Activated naive CD4-positive, alpha-beta T cell treated with anti-CD3 and anti-CD28 coated beads, Interleukin-2, amount 10 ng/mL, durations not matched to agents 7 days and 5 days (primary cell): ENCODE measurements at regions not wholly inside any gene's neighbourhood (a gene's known extent, or its start where the extent isn't known, plus 50 kb on each side); places are given as distances from the start of the nearest gene placed in this dataset.
A peak's percentile ranks its signal among the peaks of the same experiment; 100 is the strongest.

ENCODE experiments used
- CTCF ChIA-PET: fragments of 350-600 bp; sonication (Branson Sonifier 250); formaldehyde crosslinking; loops from one replicate; lab custom pipeline; 2021; ENCODE audit warnings: antibody characterized with exemption; lab: Charles Lee
- DNase-seq: peaks from one replicate; pipeline ENCODE4 v3.0.0-alpha.2; 2020
- H3K27ac Mint-ChIP-seq: one replicate; pipeline ENCODE4 v1.8.0; 2021; ENCODE audit warnings: mild to moderate bottlenecking, moderate library complexity, mixed read lengths
- H3K27me3 Mint-ChIP-seq: one replicate; pipeline ENCODE4 v1.8.0; 2021; ENCODE audit warnings: mild to moderate bottlenecking, mixed read lengths
- H3K36me3 Mint-ChIP-seq: one replicate; pipeline ENCODE4 v1.8.0; 2021; ENCODE audit warnings: mixed read lengths
- H3K4me1 Mint-ChIP-seq: one replicate; pipeline ENCODE4 v1.8.0; 2021; ENCODE audit warnings: mixed read lengths
- H3K4me3 Mint-ChIP-seq: one replicate; pipeline ENCODE4 v1.8.0; 2021; ENCODE audit warnings: mild to moderate bottlenecking, moderate library complexity, mixed read lengths
- H3K9me3 Mint-ChIP-seq: one replicate; pipeline ENCODE4 v1.8.0; 2021; ENCODE audit warnings: mixed read lengths

GRCh38 chr12:92019491-92020277, 126.0 kb downstream of the BTG1 start:
- DNase-seq = no peak
- Mint-ChIP-seq H3K27me3 (no peaks in the 10 kb centered on the region), H3K36me3 (peaks cover 13% of the 10 kb centered on the region), H3K4me1 (peaks cover 12% of the 10 kb centered on the region), H3K27ac (no peak overlapping the region), H3K9me3 (peaks cover 9% of the 10 kb centered on the region), H3K4me3 (no peak overlapping the region)
- CTCF ChIA-PET = no interaction called here

GRCh38 chr12:92012691-92013090, 133.0 kb downstream of the BTG1 start:
- Mint-ChIP-seq H3K36me3 (peaks cover 6% of the 10 kb centered on the region), H3K4me1 (peaks cover 19% of the 10 kb centered on the region), H3K9me3 (peaks cover 7% of the 10 kb centered on the region), H3K27ac (no peak overlapping the region), H3K27me3 (no peaks in the 10 kb centered on the region), H3K4me3 (no peak overlapping the region)
- CTCF ChIA-PET = no interaction called here
- no peak for DNase-seq

- CTCF ChIA-PET = interaction anchor here (0.7 to 1.7 kb wide), 3 partner anchors 8 to 398 kb away, joined by 3 to 5 read pairs (median 3); no protein-coding TSS in a partner anchor
- peaks cover 2% of the 10 kb centered on the region for H3K36me3 Mint-ChIP-seq
- peaks cover 19% of the 10 kb centered on the region for H3K4me1 Mint-ChIP-seq
- DNase-seq = no peak
- H3K4me3 Mint-ChIP-seq = peak overlapping the region; percentile 32
- H3K27me3 Mint-ChIP-seq = no peaks in the 10 kb centered on the region
- peak overlapping the region; percentile 78 for H3K27ac Mint-ChIP-seq
- H3K9me3 Mint-ChIP-seq = peaks cover 5% of the 10 kb centered on the region
Observed at GRCh38 chr12:92010853-92011701, 134.6 kb downstream of the BTG1 start.

DNA sequence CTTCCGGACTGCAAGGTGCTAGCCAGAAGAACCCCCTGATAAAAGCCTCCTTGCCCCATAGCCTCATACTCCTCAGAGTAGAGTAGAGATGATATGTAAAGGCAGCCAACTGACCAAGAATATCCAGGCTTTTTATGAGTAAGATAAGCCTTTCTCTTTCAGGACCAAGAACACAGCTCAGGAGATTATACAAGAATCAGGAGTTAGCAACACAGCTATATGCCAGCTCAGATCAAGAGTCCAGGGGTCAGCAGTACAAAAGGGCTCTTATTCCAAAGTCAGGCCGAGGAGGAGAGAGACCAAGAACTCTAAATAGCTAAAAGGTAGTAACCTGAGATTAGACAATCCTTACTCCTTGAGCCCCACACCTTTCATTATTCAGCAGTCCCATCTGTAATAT, 135.3 kb downstream of the BTG1 start:
- Mint-ChIP-seq H3K27me3 (no peaks in the 10 kb centered on the region), H3K9me3 (peaks cover 4% of the 10 kb centered on the region), H3K4me3 (no peak overlapping the region), H3K27ac (no peak overlapping the region), H3K36me3 (no peaks in the 10 kb centered on the region), H3K4me1 (peaks cover 19% of the 10 kb centered on the region)
- CTCF ChIA-PET = interaction anchor here (0.8 to 1.7 kb wide), 5 partner anchors 20 to 646 kb away, joined by 3 to 6 read pairs (median 3); no protein-coding TSS in a partner anchor
- no peak for DNase-seq

DNA sequence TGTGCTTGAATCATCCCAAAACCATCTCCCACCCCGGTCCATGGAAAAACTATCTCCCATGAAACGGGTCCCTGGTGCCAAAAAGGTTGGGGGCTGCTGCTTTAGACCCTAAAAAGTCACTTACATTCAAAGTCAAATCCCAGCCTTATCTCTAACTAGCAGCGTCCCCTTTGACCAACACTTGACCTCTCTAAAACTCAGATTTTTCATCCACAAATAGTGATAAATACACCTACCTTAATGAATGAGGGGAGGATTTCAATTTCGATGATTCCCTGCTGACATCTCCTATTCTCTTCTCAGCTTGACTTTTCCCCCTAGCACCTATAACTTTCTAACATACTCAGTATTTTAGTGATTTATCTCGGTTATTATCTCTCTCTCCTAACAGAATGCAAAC, 137.3 kb downstream of the BTG1 start:
- H3K27me3 Mint-ChIP-seq = no peaks in the 10 kb centered on the region
- no peak overlapping the region for H3K4me3 Mint-ChIP-seq
- CTCF ChIA-PET = no interaction called here
- no peak overlapping the region for H3K27ac Mint-ChIP-seq
- peaks cover 1% of the 10 kb centered on the region for H3K9me3 Mint-ChIP-seq
- peaks cover 19% of the 10 kb centered on the region for H3K4me1 Mint-ChIP-seq
- no peak for DNase-seq
- no peaks in the 10 kb centered on the region for H3K36me3 Mint-ChIP-seq

DNA sequence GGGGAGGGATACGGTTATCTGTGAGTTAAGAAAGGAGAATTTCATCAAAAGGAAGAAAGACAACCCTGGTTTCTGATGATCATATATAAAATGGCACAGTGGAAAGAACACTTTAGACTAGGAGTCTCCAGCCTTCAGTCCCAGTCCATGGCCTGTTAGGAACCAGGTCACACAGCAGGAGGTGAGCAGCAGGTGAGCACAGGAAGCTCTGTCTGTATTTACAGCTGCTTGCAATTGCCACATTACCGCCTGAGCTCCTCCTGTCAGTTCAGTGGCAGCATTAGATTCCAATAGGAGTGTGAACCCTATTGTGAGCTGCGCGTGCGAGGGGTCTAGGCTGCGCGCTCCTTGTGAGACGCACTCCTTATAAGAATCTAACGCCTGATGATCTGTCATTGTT, 137.9 kb downstream of the BTG1 start:
- peaks cover 21% of the 10 kb centered on the region for H3K4me1 Mint-ChIP-seq
- no peak overlapping the region for H3K4me3 Mint-ChIP-seq
- peaks cover 1% of the 10 kb centered on the region for H3K9me3 Mint-ChIP-seq
- CTCF ChIA-PET = no interaction called here
- no peaks in the 10 kb centered on the region for H3K36me3 Mint-ChIP-seq
- DNase-seq = no peak
- no peaks in the 10 kb centered on the region for H3K27me3 Mint-ChIP-seq
- H3K27ac Mint-ChIP-seq = no peak overlapping the region

DNA sequence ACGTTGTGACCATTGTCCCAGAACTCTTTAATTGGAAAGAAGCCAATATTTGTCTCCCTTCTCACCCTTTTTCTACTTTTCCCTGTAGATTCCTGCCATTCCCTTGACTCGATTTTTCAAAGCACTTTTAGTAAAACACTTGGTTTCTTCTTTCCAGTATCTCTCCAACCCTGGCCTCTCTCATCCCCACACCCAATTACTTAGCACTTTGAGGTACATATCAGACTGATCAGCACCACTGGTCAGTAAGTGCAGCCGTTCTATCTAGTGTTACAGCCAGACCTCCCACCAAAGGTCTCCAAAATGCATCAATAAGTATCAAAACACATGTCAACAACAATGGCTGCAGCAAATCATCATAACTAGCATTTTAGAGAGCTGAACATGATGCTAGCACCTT, 141.9 kb downstream of the BTG1 start:
- peaks cover 13% of the 10 kb centered on the region for H3K9me3 Mint-ChIP-seq
- H3K4me3 Mint-ChIP-seq = no peak overlapping the region

GRCh38 chr12:92002673-92003382, 142.8 kb downstream of the BTG1 start:
- Mint-ChIP-seq H3K36me3 (peaks cover 15% of the 10 kb centered on the region), H3K4me1 (peaks cover 10% of the 10 kb centered on the region), H3K9me3 (peaks cover 20% of the 10 kb centered on the region), H3K27me3 (no peaks in the 10 kb centered on the region), H3K4me3 (no peak overlapping the region), H3K27ac (no peak overlapping the region)
- DNase-seq = no peak
- CTCF ChIA-PET = interaction anchor here (0.5 kb wide), 1 partner anchor 9 kb away, joined by 3 read pairs; no protein-coding TSS in a partner anchor

More for the DNA sequence above, 141.9 kb downstream of the BTG1 start:
- no peak for DNase-seq
- H3K4me1 Mint-ChIP-seq = peaks cover 10% of the 10 kb centered on the region
- peaks cover 9% of the 10 kb centered on the region for H3K36me3 Mint-ChIP-seq
- CTCF ChIA-PET = no interaction called here
- no peak overlapping the region for H3K27ac Mint-ChIP-seq
- no peaks in the 10 kb centered on the region for H3K27me3 Mint-ChIP-seq

- Mint-ChIP-seq H3K27me3 (no peaks in the 10 kb centered on the region), H3K9me3 (peaks cover 20% of the 10 kb centered on the region), H3K4me1 (peaks cover 10% of the 10 kb centered on the region), H3K4me3 (no peak overlapping the region), H3K36me3 (peaks cover 15% of the 10 kb centered on the region), H3K27ac (no peak overlapping the region)
- CTCF ChIA-PET = no interaction called here
- DNase-seq = no peak
Observed at GRCh38 chr12:92002195-92002649, 143.4 kb downstream of the BTG1 start.

GRCh38 chr12:92000597-92000996, 145.0 kb downstream of the BTG1 start:
- DNase-seq = no peak
- Mint-ChIP-seq H3K36me3 (peaks cover 17% of the 10 kb centered on the region), H3K4me1 (peaks cover 10% of the 10 kb centered on the region), H3K9me3 (peaks cover 19% of the 10 kb centered on the region), H3K27ac (no peak overlapping the region), H3K27me3 (no peaks in the 10 kb centered on the region), H3K4me3 (no peak overlapping the region)
- CTCF ChIA-PET = interaction anchor here (0.6 kb wide), 1 partner anchor 130 kb away, joined by 3 read pairs; no protein-coding TSS in a partner anchor

GRCh38 chr12:91999823-92000222, 145.8 kb downstream of the BTG1 start:
- peaks cover 10% of the 10 kb centered on the region for H3K4me1 Mint-ChIP-seq
- peaks cover 19% of the 10 kb centered on the region for H3K9me3 Mint-ChIP-seq
- CTCF ChIA-PET = no interaction called here
- no peak overlapping the region for H3K27ac Mint-ChIP-seq
- H3K4me3 Mint-ChIP-seq = no peak overlapping the region
- no peaks in the 10 kb centered on the region for H3K27me3 Mint-ChIP-seq
- no peak for DNase-seq
- H3K36me3 Mint-ChIP-seq = peaks cover 17% of the 10 kb centered on the region

DNA sequence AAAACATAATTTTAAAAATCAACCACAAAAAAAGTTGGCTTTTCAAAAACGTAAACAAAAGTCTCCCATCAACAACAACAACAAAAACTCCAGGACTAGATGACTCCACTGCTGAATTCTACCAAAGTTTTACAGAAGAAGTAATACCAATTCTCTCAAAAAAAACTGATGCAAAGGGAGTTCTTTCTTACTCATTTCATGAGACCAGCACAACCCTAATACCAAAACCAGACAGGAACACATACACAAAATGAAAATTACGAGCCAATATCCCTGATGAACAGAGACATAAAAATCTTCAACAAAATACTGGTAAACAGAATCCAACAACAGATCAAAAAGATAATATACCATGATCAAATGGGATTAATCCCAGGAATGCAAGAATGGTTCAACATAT, 147.3 kb downstream of the BTG1 start:
- Mint-ChIP-seq H3K27ac (no peak overlapping the region), H3K9me3 (peaks cover 20% of the 10 kb centered on the region), H3K36me3 (peaks cover 17% of the 10 kb centered on the region), H3K4me3 (no peak overlapping the region), H3K27me3 (no peaks in the 10 kb centered on the region), H3K4me1 (peaks cover 10% of the 10 kb centered on the region)
- no peak for DNase-seq
- CTCF ChIA-PET = no interaction called here

GRCh38 chr12:91994208-91994797, 151.3 kb downstream of the BTG1 start:
- H3K4me3 Mint-ChIP-seq = no peak overlapping the region
- CTCF ChIA-PET = no interaction called here
- no peaks in the 10 kb centered on the region for H3K27me3 Mint-ChIP-seq
- no peak overlapping the region for H3K27ac Mint-ChIP-seq
- peaks cover 9% of the 10 kb centered on the region for H3K36me3 Mint-ChIP-seq
- H3K9me3 Mint-ChIP-seq = peaks cover 11% of the 10 kb centered on the region
- no peak for DNase-seq
- peaks cover 4% of the 10 kb centered on the region for H3K4me1 Mint-ChIP-seq
